ENCODE measurements at regions not wholly inside any gene's neighbourhood (a gene's known extent, or its start where the extent isn't known, plus 50 kb on each side); places are given as distances from the start of the nearest gene placed in this dataset.

GRCh38 chr17:77670173-77670572 is 288.3 kb upstream of the TNRC6C start:
- TF ChIP-seq EP300 (IDR thresholded peaks at IDR 0.05; ENCODE audit: borderline replicate concordance) (no peak), TAF1 (IDR thresholded peaks at IDR 0.05; ENCODE audit: low read depth) (no peak), RAD21 (IDR thresholded peaks at IDR 0.05; ENCODE audit: low read depth) (no peak), USF1 (IDR thresholded peaks at IDR 0.05) (no peak), EGR1 (IDR thresholded peaks at IDR 0.05) (no peak), CREB1 (IDR thresholded peaks at IDR 0.05; ENCODE audit: low read depth) (no peak), TCF12 (IDR thresholded peaks at IDR 0.05; ENCODE audit: low read depth) (no peak), YY1 (IDR thresholded peaks at IDR 0.05; ENCODE audit: low read depth) (no peak), CEBPB (IDR thresholded peaks at IDR 0.05) (no peak), NFIC (IDR thresholded peaks at IDR 0.05) (no peak), MAX (IDR thresholded peaks at IDR 0.05) (no peak), FOXM1 (IDR thresholded peaks at IDR 0.05; ENCODE audit: borderline replicate concordance, low read depth) (no peak), TEAD4 (IDR thresholded peaks at IDR 0.05) (no peak)
- TF ChIP-seq, protein P1, sequence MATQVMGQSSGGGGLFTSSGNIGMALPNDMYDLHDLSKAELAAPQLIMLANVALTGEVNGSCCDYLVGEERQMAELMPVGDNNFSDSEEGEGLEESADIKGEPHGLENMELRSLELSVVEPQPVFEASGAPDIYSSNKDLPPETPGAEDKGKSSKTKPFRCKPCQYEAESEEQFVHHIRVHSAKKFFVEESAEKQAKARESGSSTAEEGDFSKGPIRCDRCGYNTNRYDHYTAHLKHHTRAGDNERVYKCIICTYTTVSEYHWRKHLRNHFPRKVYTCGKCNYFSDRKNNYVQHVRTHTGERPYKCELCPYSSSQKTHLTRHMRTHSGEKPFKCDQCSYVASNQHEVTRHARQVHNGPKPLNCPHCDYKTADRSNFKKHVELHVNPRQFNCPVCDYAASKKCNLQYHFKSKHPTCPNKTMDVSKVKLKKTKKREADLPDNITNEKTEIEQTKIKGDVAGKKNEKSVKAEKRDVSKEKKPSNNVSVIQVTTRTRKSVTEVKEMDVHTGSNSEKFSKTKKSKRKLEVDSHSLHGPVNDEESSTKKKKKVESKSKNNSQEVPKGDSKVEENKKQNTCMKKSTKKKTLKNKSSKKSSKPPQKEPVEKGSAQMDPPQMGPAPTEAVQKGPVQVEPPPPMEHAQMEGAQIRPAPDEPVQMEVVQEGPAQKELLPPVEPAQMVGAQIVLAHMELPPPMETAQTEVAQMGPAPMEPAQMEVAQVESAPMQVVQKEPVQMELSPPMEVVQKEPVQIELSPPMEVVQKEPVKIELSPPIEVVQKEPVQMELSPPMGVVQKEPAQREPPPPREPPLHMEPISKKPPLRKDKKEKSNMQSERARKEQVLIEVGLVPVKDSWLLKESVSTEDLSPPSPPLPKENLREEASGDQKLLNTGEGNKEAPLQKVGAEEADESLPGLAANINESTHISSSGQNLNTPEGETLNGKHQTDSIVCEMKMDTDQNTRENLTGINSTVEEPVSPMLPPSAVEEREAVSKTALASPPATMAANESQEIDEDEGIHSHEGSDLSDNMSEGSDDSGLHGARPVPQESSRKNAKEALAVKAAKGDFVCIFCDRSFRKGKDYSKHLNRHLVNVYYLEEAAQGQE (IDR thresholded peaks at IDR 0.05; ENCODE audit: low read depth) = no peak

Data from Ishikawa (cell line).